Choroid plexus epithelial cell (primary cell): ENCODE measurements at regions not wholly inside any gene's neighbourhood (a gene's known extent, or its start where the extent isn't known, plus 50 kb on each side); places are given as distances from the start of the nearest gene placed in this dataset.

Experiments
- DNase-seq: peaks from one replicate; pipeline ENCODE4 v3.0.0-alpha.2; 2010; ENCODE audit warnings: low read depth
- H3K4me3 ChIP-seq: 2 replicates; pipeline ENCODE4 v1.5.1; 2011; ENCODE audit warnings: low read depth, mild to moderate bottlenecking, control low read depth, low read length, moderate library complexity
- TF ChIP-seq, protein P1 (sequence below): conservative IDR thresholded peaks from 2 replicates; pipeline ENCODE4 v1.5.1; 2011; ENCODE audit warnings: low read depth, mild to moderate bottlenecking, control low read depth, inconsistent platforms, low read length, moderate library complexity

DNA sequence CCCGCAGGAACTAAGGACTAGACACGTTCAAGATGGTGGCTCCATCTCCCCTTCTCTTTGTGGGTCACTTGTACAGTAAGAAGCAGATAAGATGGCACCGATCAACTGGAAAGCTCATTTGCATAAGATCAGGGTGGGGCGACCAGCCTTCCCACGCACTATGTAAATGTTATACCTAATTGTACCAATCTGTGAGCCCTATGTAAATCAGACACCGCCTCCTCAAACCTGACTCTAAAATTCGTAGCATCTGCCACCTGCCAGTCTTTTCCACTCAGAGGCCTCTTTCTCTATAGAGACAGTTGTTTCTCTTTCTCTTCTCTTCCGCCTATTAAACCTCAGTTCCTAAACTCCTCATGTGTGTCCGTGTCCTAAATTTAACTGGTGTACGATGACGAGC, 324.5 kb downstream of the PHF14 start:
- DNase-seq = no peak
- TF ChIP-seq, protein P1, sequence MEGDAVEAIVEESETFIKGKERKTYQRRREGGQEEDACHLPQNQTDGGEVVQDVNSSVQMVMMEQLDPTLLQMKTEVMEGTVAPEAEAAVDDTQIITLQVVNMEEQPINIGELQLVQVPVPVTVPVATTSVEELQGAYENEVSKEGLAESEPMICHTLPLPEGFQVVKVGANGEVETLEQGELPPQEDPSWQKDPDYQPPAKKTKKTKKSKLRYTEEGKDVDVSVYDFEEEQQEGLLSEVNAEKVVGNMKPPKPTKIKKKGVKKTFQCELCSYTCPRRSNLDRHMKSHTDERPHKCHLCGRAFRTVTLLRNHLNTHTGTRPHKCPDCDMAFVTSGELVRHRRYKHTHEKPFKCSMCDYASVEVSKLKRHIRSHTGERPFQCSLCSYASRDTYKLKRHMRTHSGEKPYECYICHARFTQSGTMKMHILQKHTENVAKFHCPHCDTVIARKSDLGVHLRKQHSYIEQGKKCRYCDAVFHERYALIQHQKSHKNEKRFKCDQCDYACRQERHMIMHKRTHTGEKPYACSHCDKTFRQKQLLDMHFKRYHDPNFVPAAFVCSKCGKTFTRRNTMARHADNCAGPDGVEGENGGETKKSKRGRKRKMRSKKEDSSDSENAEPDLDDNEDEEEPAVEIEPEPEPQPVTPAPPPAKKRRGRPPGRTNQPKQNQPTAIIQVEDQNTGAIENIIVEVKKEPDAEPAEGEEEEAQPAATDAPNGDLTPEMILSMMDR = no peak
- no peak overlapping the region for H3K4me3 ChIP-seq

DNA sequence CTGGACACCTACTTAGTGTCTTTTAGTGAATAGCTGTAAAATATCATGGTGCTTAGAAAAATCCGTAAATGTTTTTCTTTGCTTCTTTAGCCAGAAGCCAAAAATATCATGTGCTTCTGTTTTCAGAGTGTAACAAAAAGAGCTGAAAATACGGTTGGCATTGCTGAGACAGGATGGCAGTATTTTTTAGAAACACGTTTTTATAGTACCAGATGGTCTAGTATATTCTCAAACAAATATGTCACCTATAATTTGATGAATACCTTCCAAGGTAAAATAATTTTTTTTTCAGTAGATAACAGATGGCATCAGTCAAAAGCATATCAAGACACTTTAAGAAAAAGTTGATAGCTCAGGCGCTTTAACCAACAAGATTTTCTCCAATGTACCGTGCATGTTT, 326.6 kb downstream of the PHF14 start:
- TF ChIP-seq, protein P1 = no peak
- no peak for DNase-seq
- H3K4me3 ChIP-seq = no peak overlapping the region

DNA sequence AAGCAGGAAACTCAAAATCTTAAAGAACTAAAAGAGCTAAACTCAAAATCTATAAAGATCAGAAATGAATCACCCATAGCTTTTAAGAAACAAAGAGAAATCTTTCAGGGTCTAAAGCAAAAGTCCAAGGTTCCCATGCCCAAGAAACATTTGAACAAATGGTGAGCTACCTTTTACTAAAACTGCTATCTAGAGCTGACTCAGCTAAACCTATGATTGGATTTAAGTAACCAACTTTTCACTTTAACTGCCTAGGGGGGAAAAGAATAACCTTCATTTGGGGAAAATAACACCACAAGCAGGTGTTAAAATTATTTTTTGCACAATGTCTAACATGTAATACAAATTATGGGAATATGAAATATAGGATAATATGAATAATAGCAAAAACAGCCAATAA, 328.4 kb downstream of the PHF14 start:
- H3K4me3 ChIP-seq = no peak overlapping the region
- no peak for DNase-seq
- TF ChIP-seq, protein P1 = no peak

DNA sequence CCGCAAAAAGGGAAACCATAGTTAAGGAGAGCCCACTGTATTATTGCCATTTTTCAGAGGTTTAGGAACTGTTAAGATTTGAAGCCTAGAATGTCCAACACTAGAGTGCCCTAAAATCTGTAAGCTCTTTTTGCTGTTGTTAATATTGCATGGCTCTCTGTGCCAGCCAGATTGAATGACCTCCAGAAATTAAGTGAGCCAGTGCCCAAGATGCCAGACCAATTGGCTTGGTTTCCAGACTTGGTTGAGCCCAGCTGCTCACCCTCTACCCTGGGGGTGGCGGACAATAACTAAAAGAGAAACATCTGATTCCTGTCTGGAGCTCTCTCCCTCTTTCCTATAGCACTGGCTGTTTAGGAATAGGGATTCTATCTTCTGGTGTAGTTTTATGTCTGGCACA, 340.1 kb downstream of the PHF14 start:
- TF ChIP-seq, protein P1 = no peak
- no peak overlapping the region for H3K4me3 ChIP-seq
- DNase-seq = no peak

DNA sequence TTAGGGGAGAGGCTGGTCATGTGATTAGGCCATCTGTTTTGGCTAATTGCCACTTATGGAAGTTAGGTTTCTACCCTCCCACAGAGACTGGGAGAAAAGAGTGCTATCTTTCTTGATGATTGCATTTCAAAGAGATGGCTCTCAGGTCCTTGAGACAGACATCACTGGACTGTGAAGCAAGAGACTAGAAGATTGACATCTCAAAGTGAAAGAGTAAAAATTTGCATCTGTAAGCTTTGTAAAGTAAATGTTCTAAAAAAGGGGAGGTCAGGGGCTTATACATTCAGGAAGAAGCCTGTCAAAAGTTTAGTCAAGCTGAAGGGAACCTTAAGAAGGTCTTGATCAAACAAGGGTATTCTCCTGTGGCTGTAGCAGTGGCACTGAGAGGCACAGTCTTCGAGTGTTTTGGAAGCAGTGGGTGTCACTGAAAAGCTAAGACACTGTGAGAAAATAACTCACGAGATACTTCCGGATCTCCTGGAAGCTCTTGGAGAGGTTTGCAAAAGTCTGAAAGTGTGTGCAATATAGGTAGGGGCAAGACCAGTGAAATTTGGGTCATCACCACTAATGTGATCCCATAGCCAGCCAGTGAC, 342.1 kb downstream of the PHF14 start:
- no peak for DNase-seq
- H3K4me3 ChIP-seq = no peak overlapping the region
- TF ChIP-seq, protein P1 = no peak

DNA sequence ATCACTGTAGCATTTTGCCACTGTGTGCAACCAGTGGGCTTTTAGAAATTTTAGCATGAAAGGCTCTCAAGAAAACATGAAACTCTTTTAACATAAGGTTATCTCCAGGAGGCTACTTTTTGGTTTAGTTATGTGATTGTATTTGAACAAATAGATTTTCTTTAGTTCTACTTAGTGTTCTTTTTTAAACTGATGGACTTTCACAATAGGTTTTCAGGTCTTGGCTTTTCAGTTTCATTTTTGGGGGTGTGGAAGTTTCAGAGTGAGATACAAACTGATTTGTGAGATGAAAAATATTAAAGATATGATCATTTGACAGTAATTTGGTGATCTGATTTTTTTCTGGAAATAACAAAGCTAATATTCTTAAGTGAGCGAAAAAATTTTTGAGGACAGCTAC, 344.1 kb downstream of the PHF14 start:
- no peak for DNase-seq
- H3K4me3 ChIP-seq = no peak overlapping the region
- TF ChIP-seq, protein P1 = no peak

DNA sequence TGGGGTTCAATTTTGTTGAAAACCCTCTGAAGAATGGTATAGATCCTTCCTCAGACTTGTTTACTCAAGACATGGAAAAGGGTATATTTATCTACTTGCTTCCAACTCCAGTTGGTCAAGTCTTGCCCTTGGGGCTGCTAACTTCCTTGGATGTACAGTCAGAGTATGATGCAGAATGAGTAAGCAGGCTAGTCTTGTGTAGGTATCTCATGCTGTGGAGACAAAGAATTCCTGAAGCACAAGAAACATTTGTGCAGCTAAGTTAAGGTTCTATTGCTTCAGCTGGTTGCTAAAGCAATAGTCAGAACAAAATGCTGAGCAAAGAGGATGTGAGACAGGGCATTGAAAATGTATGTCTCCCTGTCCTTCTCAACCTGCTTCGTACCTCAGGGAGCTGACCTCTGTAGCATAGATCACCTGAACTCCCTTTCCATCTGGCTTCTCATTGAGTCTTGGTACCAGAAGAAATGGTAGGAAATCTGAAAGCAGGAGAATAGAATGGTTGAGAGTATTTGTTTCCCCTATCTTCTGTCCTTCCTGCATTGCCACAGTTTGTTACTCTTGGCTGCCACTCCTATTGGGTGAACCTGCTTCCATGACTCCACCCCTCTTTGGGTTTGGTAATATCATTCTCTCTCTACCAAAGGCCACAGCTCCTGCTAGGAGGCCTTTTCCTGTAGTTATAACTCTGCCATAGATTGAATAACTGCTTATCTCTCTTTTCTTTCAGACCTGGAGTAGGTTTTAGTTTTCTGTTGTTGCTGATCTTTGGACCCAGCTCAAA, 346.0 kb downstream of the PHF14 start:
- H3K4me3 ChIP-seq = no peak overlapping the region
- TF ChIP-seq, protein P1 = no peak
- DNase-seq = no peak
